DOHH2 (cell line): ENCODE measurements at regions not wholly inside any gene's neighbourhood (a gene's known extent, or its start where the extent isn't known, plus 50 kb on each side); places are given as distances from the start of the nearest gene placed in this dataset.

Experiments
- EZH2phosphoT487 ChIP-seq: fragments of 200-600 bp; sonication (generic); IDR thresholded peaks from 2 replicates; pipeline ENCODE4 v1.6.1; 2017; ENCODE audit warnings: borderline replicate concordance, mild to moderate bottlenecking, antibody characterized with exemption, low read length, moderate library complexity, mixed read lengths
- TF ChIP-seq, protein P1 (sequence below): fragments of 200-600 bp; sonication (generic); IDR thresholded peaks from one replicate; pipeline ENCODE4 v1.5.1; 2014; ENCODE audit warnings: antibody characterized with exemption, mild to moderate bottlenecking, low read depth, low read length; ENCODE audit not compliant: poor library complexity, severe bottlenecking

DNA sequence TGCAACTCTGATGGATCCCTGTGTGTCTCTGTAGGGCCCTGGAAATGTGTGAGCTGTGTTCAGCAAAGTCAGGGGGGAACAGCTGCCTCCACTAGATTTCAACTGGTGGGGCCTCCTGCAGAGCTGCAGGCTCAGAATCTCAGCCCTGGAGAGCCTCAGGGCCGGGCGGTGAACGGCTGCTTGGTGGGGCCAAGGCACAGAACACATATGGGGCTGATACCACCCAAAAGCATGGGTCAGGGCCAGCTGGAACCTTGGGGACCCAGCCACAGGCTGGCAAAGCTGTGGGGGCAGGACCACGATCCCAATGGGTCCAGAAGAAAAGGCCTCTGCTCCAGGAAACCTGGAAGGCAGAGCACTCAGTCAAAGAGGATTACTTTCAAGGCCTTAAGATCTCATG lies 878.5 kb downstream of the BCL11B start:
- TF ChIP-seq, protein P1, sequence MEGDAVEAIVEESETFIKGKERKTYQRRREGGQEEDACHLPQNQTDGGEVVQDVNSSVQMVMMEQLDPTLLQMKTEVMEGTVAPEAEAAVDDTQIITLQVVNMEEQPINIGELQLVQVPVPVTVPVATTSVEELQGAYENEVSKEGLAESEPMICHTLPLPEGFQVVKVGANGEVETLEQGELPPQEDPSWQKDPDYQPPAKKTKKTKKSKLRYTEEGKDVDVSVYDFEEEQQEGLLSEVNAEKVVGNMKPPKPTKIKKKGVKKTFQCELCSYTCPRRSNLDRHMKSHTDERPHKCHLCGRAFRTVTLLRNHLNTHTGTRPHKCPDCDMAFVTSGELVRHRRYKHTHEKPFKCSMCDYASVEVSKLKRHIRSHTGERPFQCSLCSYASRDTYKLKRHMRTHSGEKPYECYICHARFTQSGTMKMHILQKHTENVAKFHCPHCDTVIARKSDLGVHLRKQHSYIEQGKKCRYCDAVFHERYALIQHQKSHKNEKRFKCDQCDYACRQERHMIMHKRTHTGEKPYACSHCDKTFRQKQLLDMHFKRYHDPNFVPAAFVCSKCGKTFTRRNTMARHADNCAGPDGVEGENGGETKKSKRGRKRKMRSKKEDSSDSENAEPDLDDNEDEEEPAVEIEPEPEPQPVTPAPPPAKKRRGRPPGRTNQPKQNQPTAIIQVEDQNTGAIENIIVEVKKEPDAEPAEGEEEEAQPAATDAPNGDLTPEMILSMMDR, result no peak
- no peak for TF ChIP-seq EZH2phosphoT487
